ENCODE measurements at regions not wholly inside any gene's neighbourhood (a gene's known extent, or its start where the extent isn't known, plus 50 kb on each side); places are given as distances from the start of the nearest gene placed in this dataset.

DNA sequence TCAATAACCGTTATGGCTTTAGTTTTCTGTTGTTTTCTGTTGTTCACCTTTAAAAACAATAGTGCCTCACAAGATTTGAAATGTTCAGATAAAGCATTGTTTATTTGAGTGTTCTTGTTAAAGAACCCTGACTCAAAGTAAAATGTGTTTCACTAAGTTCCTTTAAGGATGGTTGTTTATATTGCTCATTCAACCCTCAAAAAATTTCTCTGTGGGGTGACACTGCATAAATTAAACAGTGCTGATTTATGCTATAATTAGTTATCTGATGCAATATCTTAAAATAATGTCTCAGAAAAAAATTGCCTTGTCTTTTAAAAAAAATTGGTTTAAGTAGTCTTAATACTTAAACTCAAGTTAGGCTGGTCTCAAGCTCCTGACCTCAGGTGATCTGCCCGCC, 775.1 kb downstream of the FLRT2 start:
- TF ChIP-seq, protein P1, sequence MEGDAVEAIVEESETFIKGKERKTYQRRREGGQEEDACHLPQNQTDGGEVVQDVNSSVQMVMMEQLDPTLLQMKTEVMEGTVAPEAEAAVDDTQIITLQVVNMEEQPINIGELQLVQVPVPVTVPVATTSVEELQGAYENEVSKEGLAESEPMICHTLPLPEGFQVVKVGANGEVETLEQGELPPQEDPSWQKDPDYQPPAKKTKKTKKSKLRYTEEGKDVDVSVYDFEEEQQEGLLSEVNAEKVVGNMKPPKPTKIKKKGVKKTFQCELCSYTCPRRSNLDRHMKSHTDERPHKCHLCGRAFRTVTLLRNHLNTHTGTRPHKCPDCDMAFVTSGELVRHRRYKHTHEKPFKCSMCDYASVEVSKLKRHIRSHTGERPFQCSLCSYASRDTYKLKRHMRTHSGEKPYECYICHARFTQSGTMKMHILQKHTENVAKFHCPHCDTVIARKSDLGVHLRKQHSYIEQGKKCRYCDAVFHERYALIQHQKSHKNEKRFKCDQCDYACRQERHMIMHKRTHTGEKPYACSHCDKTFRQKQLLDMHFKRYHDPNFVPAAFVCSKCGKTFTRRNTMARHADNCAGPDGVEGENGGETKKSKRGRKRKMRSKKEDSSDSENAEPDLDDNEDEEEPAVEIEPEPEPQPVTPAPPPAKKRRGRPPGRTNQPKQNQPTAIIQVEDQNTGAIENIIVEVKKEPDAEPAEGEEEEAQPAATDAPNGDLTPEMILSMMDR (IDR thresholded peaks at IDR 0.05; ENCODE audit: insufficient read depth, low read depth, low read length) = no peak
- TF ChIP-seq EZH2 (IDR thresholded peaks at IDR 0.05; ENCODE audit: insufficient read depth, low read length) = no peak
- no peak for DNase-seq (ENCODE audit: low read depth)
- H3K4me2 ChIP-seq (ENCODE audit: low read length) = no peak overlapping the region
- H3K79me2 ChIP-seq (ENCODE audit: insufficient read depth, low read length) = no peaks in the 10 kb centered on the region
- no peaks in the 10 kb centered on the region for H3K9me3 ChIP-seq (ENCODE audit: insufficient read depth, low read depth, low read length)
- H3K27me3 ChIP-seq (ENCODE audit: insufficient read depth, low read length) = no peaks in the 10 kb centered on the region
- no peaks in the 10 kb centered on the region for H4K20me1 ChIP-seq (ENCODE audit: insufficient read depth, low read length)
- no peak overlapping the region for H3K9ac ChIP-seq (ENCODE audit: low read length)
- no peak overlapping the region for H3K27ac ChIP-seq (ENCODE audit: low read depth, low read length)
- no peak overlapping the region for H3K4me3 ChIP-seq (ENCODE audit: insufficient read depth, low read depth, low read length)
- no peaks in the 10 kb centered on the region for H3K4me1 Mint-ChIP-seq (ENCODE audit: low read depth, unreplicated experiment)
- H3K4me1 ChIP-seq (ENCODE audit: insufficient read depth, low read length) = no peaks in the 10 kb centered on the region
- FAIRE-seq = no peak
- H3K4me3 Mint-ChIP-seq (ENCODE audit: unreplicated experiment) = no peak overlapping the region
- no peak overlapping the region for H2AFZ ChIP-seq (ENCODE audit: low read depth, low read length)
- no peaks in the 10 kb centered on the region for H3K36me3 Mint-ChIP-seq (ENCODE audit: low read depth, unreplicated experiment)
- H3K27me3 Mint-ChIP-seq (ENCODE audit: low read depth, unreplicated experiment) = no peaks in the 10 kb centered on the region
- H3K36me3 ChIP-seq (ENCODE audit: insufficient read depth, low read length) = no peaks in the 10 kb centered on the region
- H3K27ac Mint-ChIP-seq (ENCODE audit: unreplicated experiment) = no peak overlapping the region
- no peaks in the 10 kb centered on the region for H3K9me3 Mint-ChIP-seq (ENCODE audit: unreplicated experiment)

DNA sequence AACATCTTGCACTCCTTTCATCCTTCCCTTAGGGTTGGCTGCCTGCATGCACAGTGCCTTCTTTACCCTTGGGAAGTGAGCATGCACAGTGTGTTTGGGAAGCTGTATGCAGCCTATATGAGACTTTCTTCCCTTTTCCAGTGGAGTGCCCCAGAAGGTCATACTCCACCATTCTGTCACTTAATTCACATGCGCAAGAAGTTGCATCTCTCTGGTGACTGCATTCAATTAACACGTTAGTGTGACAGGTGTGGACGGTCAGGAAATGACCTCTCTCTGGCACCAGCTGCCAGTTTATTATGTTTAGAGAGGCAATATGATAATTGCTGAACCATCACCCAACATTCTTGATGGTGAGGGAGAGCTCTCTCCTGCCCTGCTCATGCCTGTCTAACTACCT, 770.0 kb downstream of the FLRT2 start:
- Histone ChIP-seq H3K4me2 (ENCODE audit: low read length) (no peak overlapping the region), H3K27ac (ENCODE audit: low read depth, low read length) (no peak overlapping the region), H3K9ac (ENCODE audit: low read length) (no peak overlapping the region), H4K20me1 (ENCODE audit: insufficient read depth, low read length) (no peaks in the 10 kb centered on the region), H3K9me3 (ENCODE audit: insufficient read depth, low read depth, low read length) (peaks cover 4% of the 10 kb centered on the region), H3K4me1 (ENCODE audit: insufficient read depth, low read length) (no peaks in the 10 kb centered on the region), H3K36me3 (ENCODE audit: insufficient read depth, low read length) (no peaks in the 10 kb centered on the region), H3K4me3 (ENCODE audit: insufficient read depth, low read depth, low read length) (no peak overlapping the region), H2AFZ (ENCODE audit: low read depth, low read length) (no peak overlapping the region), H3K79me2 (ENCODE audit: insufficient read depth, low read length) (no peaks in the 10 kb centered on the region), H3K27me3 (ENCODE audit: insufficient read depth, low read length) (no peaks in the 10 kb centered on the region)
- peaks cover 3% of the 10 kb centered on the region for H3K4me1 Mint-ChIP-seq (ENCODE audit: low read depth, unreplicated experiment)
- no peak overlapping the region for H3K4me3 Mint-ChIP-seq (ENCODE audit: unreplicated experiment)
- no peaks in the 10 kb centered on the region for H3K36me3 Mint-ChIP-seq (ENCODE audit: low read depth, unreplicated experiment)
- no peak for DNase-seq (ENCODE audit: low read depth)
- no peaks in the 10 kb centered on the region for H3K9me3 Mint-ChIP-seq (ENCODE audit: unreplicated experiment)
- FAIRE-seq = no peak
- TF ChIP-seq, protein P1 (IDR thresholded peaks at IDR 0.05; ENCODE audit: insufficient read depth, low read depth, low read length) = no peak
- TF ChIP-seq EZH2 (IDR thresholded peaks at IDR 0.05; ENCODE audit: insufficient read depth, low read length) = no peak
- no peak overlapping the region for H3K27ac Mint-ChIP-seq (ENCODE audit: unreplicated experiment)
- H3K27me3 Mint-ChIP-seq (ENCODE audit: low read depth, unreplicated experiment) = no peaks in the 10 kb centered on the region

DNA sequence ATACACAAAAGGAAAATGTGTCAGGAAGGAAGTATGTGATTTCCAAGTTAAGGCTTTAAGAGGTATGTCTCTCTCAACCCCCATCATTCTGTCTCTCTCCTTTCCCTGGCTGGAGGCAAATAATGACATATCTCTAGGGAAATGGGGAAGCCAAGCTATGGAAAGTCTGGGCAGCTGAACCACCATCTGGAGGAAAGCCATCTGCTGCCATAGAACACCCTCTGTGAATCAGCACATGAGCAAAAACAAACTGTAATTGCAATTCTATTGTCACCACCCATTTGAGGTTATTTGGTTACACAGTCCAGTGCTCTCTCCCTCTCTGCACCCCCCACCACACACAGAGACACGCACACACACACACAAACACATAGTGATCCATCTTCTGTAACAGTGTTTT, 766.2 kb downstream of the FLRT2 start:
- Mint-ChIP-seq H3K27ac (ENCODE audit: unreplicated experiment) (no peak overlapping the region), H3K36me3 (ENCODE audit: low read depth, unreplicated experiment) (no peaks in the 10 kb centered on the region), H3K4me3 (ENCODE audit: unreplicated experiment) (no peak overlapping the region), H3K27me3 (ENCODE audit: low read depth, unreplicated experiment) (peaks cover 2% of the 10 kb centered on the region), H3K4me1 (ENCODE audit: low read depth, unreplicated experiment) (peaks cover 3% of the 10 kb centered on the region), H3K9me3 (ENCODE audit: unreplicated experiment) (peaks cover 2% of the 10 kb centered on the region)
- Histone ChIP-seq H3K79me2 (ENCODE audit: insufficient read depth, low read length) (no peaks in the 10 kb centered on the region), H3K9ac (ENCODE audit: low read length) (no peak overlapping the region), H3K27ac (ENCODE audit: low read depth, low read length) (no peak overlapping the region), H3K4me3 (ENCODE audit: insufficient read depth, low read depth, low read length) (no peak overlapping the region), H3K4me1 (ENCODE audit: insufficient read depth, low read length) (no peaks in the 10 kb centered on the region), H3K36me3 (ENCODE audit: insufficient read depth, low read length) (no peaks in the 10 kb centered on the region), H3K27me3 (ENCODE audit: insufficient read depth, low read length) (no peaks in the 10 kb centered on the region), H2AFZ (ENCODE audit: low read depth, low read length) (no peak overlapping the region), H3K4me2 (ENCODE audit: low read length) (no peak overlapping the region), H4K20me1 (ENCODE audit: insufficient read depth, low read length) (no peaks in the 10 kb centered on the region), H3K9me3 (ENCODE audit: insufficient read depth, low read depth, low read length) (peaks cover 4% of the 10 kb centered on the region)
- TF ChIP-seq EZH2 (IDR thresholded peaks at IDR 0.05; ENCODE audit: insufficient read depth, low read length) = no peak
- TF ChIP-seq, protein P1 (IDR thresholded peaks at IDR 0.05; ENCODE audit: insufficient read depth, low read depth, low read length) = no peak
- DNase-seq (ENCODE audit: low read depth) (no peak), FAIRE-seq (no peak)
